ENCODE measurements at regions not wholly inside any gene's neighbourhood (a gene's known extent, or its start where the extent isn't known, plus 50 kb on each side); places are given as distances from the start of the nearest gene placed in this dataset.
"Not testable (repeated sequence)": the region's sequence is repeated elsewhere in the genome, so short reads cannot be mapped to it uniquely, and the experiment has no call there.

- DNase-seq, result no peak
Observed at GRCh38 chrX:130467936-130468335, 66.1 kb downstream of the RBMX2 start.

GRCh38 chrX:130468395-130468923 lies 66.7 kb downstream of the RBMX2 start:
- no peak for DNase-seq

GRCh38 chrX:130482871-130483270 lies 81.1 kb downstream of the RBMX2 start:
- no peak for DNase-seq

- no peak for DNase-seq
Observed at GRCh38 chrX:130485870-130486269, 84.1 kb downstream of the RBMX2 start.

- not testable (repeated sequence) for DNase-seq
Observed at GRCh38 chrX:130495502-130495901, 93.7 kb downstream of the RBMX2 start.

GRCh38 chrX:130497531-130497930 lies 95.7 kb downstream of the RBMX2 start:
- DNase-seq, result no peak

- DNase-seq, result no peak
Observed at GRCh38 chrX:130498653-130499274, 97.0 kb downstream of the RBMX2 start.

GRCh38 chrX:130502016-130502570 lies 100.3 kb downstream of the RBMX2 start:
- no peak for DNase-seq

GRCh38 chrX:130504019-130504418 lies 102.2 kb downstream of the RBMX2 start:
- DNase-seq, result no peak

- DNase-seq, result no peak
Observed at GRCh38 chrX:130507015-130507414, 105.2 kb downstream of the RBMX2 start.

- DNase-seq, result not testable (repeated sequence)
Observed at GRCh38 chrX:130512534-130512933, 110.7 kb downstream of the RBMX2 start.

- no peak for DNase-seq
Observed at GRCh38 chrX:130516123-130516522, 114.3 kb downstream of the RBMX2 start.

GRCh38 chrX:130523460-130524394 lies 121.9 kb downstream of the RBMX2 start:
- no peak for DNase-seq

- DNase-seq, result no peak
Observed at GRCh38 chrX:130524476-130525194, 122.8 kb downstream of the RBMX2 start.

GRCh38 chrX:130529531-130529930 lies 127.7 kb downstream of the RBMX2 start:
- DNase-seq, result no peak

GRCh38 chrX:130531066-130531465 lies 129.3 kb downstream of the RBMX2 start:
- no peak for DNase-seq

- peak; percentile 26 for DNase-seq
Observed at GRCh38 chrX:130539721-130540321, 138.0 kb downstream of the RBMX2 start.

- DNase-seq, result no peak
Observed at GRCh38 chrX:130543603-130544325, 142.0 kb downstream of the RBMX2 start.

GRCh38 chrX:130545796-130546195 lies 144.0 kb downstream of the RBMX2 start:
- DNase-seq, result no peak

GRCh38 chrX:130549382-130549781 lies 147.6 kb downstream of the RBMX2 start:
- DNase-seq, result not testable (repeated sequence)

- DNase-seq, result no peak
Observed at GRCh38 chrX:130550351-130550750, 148.6 kb downstream of the RBMX2 start.
